NOMO-1 treated with DMSO at 0.1 percent for 48 hours (cell line): ENCODE measurements at regions not wholly inside any gene's neighbourhood (a gene's known extent, or its start where the extent isn't known, plus 50 kb on each side); places are given as distances from the start of the nearest gene placed in this dataset.
"Not testable (repeated sequence)": the region's sequence is repeated elsewhere in the genome, so short reads cannot be mapped to it uniquely, and the experiment has no call there.

ENCODE experiments used
- DNase-seq: peaks from one replicate; lab custom pipeline; 2025; ENCODE audit not compliant: unreplicated experiment; lab: John Stamatoyannopoulos, UW

DNA sequence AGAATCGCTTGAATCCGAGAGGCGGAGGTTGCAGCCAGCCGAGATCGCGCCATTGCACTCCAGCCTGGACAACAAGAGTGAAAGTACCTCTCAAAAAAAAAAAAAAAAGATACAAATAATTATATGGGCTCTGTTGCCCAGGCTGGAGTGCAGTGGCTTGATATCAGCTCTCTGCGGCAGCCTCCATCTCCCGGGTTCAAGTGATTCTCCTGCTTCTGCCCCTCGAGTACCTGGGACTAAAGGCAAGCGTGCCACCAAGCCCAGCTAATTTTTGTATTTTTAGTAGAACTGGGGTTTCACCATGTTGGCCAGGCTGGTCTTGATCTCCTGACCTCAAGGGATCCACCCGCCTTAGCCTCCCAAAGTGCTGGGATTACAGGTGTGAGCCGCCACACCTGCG lies 197.8 kb downstream of the ALG10 start:
- not testable (repeated sequence) for DNase-seq

GRCh38 chr12:34223640-34224039 lies 201.3 kb downstream of the ALG10 start:
- DNase-seq, result no peak

- DNase-seq, result not testable (repeated sequence)
Observed at GRCh38 chr12:34226044-34226443, 203.7 kb downstream of the ALG10 start.

GRCh38 chr12:34228046-34228445 lies 205.8 kb downstream of the ALG10 start:
- DNase-seq, result not testable (repeated sequence)

DNA sequence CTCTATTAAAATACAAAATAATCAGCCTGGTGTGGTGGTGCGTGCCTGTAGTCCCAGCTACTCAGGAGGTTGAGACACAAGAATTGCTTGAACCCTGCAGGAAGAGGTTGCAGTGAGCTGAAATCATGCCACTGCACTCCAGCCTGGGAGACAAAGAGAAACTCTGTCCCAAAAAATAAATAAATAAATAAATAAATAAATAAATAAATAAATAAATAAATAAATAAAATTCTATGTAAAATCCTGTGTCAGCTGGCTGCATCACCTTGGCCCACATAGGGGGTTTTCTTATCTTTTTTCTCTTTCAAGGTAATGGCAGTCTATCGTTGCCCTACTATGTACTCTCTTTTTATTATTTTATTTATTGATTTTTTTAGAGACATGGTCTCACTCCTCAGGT lies 206.7 kb downstream of the ALG10 start:
- not testable (repeated sequence) for DNase-seq

DNA sequence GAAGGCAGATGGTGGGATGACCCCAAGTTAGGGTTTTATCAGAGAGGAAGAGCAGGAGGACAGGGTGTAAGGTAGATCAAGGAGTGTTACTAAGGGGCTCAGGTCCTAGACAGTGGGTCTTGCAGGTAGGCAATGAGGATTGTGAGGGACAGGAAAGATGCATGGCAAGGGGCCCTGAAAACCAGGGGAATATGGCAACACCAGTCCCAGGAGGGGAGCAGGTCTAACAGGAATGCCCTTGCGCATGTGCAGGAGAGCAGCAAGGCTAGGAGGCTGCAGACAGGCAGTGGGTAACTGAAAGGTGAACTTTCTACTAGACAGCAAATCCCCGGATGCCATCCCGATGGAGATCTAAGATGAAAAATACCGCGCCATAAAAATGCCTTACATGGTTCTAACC lies 211.3 kb downstream of the ALG10 start:
- DNase-seq, result no peak

- DNase-seq, result no peak
Observed at GRCh38 chr12:34236073-34236472, 213.8 kb downstream of the ALG10 start.

DNA sequence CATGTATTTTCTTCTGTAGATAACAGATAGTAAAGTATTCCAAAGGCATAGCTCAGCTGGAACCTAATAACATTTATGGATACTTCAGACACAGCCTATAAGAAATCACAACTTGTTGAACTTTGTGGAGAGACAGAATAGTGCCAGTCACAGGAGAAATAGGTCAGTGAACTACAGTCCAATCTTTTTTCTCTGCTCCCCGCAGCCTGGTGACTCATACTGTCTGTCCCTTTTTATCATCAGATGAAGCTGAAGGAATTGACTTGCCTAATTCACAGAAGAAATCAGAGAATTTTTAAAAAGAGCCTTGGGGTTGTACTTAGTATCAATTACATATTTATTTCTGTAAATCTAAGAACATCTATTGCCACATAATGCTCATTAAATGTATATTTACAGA lies 222.3 kb downstream of the ALG10 start:
- no peak for DNase-seq

- no peak for DNase-seq
Observed at GRCh38 chr12:34249271-34249670, 227.0 kb downstream of the ALG10 start.

- DNase-seq, result not testable (repeated sequence)
Observed at GRCh38 chr12:34251879-34252278, 229.6 kb downstream of the ALG10 start.

- no peak for DNase-seq
Observed at GRCh38 chr12:34253674-34254073, 231.4 kb downstream of the ALG10 start.

- no peak for DNase-seq
Observed at GRCh38 chr12:34257093-34257492, 234.8 kb downstream of the ALG10 start.

GRCh38 chr12:34262140-34262539 lies 239.8 kb downstream of the ALG10 start:
- not testable (repeated sequence) for DNase-seq

- no peak for DNase-seq
Observed at GRCh38 chr12:34264110-34264509, 241.8 kb downstream of the ALG10 start.

DNA sequence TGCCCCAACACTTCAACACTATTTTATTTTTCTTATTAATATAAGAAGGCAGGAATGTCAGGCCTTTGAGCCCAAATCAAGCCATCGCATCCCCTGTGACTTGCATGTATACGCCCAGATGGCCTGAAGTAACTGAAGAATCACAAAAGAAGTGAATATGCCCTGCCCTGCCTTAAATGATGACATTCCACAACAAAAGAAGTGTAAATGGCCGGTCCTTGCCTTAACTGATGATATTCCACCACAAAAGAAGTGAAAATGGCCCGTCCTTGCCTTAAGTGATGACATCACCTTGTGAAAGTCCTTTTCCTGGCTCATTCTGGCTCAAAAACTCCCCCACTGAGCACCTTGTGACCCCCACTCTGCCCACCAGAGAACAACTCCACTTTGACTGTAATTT lies 251.4 kb downstream of the ALG10 start:
- DNase-seq, result not testable (repeated sequence)

- DNase-seq, result no peak
Observed at GRCh38 chr12:34275129-34275528, 252.8 kb downstream of the ALG10 start.

DNA sequence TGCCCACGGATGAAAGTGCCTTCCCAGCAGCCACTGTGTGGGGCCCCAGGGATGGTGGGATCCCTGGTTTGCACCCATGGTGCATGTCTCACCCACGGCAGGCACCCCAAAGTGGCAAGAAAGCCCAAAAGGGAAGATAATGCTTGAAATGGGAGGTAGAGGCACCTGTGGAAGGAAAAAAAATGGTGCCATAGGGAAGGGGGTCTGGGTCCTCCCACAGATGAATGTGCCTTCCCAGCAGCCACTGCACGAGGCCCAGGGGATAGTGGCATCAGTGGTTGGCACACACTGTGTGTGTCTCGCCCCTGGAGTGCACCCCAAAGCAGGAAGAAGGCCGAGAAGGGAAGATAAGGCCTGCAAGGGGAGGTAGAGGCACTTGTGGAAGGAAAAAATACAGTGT lies 264.2 kb downstream of the ALG10 start:
- no peak for DNase-seq

DNA sequence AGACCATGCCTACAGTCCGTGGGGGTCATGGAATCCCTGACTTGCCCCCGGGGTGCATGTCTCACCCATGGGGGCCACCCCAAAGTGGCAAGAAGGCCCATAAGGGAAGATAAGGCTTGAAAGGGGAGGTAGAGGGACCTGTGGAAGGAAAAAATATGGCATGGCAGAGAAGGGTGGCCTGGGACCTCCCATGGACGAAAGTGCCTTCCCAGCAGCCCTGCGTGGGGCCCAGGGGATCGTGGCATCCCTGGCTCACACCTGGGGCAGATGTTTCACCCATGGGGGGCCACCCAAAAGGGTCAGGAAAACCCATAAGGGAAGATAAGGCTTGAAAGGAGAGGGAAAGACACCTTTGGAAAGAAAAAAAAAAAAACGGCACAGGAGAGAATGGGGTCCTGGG lies 264.6 kb downstream of the ALG10 start:
- no peak for DNase-seq

DNA sequence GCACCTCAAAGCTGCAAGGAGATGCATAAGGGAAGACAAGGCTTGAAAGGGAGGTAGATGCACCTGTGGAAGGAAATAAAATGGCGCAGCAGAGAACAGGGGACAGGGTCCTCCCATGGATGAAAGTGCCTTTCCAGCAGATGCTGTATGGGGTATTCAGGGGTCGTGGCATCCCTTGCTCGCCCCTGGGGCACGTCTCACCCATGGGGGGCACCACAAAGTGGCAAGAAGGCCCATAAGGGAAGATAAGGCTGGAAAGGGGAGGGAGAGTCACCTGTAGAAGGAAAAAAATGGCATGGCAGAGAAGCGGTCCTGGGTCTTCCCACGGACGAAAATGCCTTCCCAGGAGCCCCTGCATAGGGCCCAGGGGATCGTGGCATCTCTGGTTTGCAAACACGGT lies 265.1 kb downstream of the ALG10 start:
- no peak for DNase-seq

DNA sequence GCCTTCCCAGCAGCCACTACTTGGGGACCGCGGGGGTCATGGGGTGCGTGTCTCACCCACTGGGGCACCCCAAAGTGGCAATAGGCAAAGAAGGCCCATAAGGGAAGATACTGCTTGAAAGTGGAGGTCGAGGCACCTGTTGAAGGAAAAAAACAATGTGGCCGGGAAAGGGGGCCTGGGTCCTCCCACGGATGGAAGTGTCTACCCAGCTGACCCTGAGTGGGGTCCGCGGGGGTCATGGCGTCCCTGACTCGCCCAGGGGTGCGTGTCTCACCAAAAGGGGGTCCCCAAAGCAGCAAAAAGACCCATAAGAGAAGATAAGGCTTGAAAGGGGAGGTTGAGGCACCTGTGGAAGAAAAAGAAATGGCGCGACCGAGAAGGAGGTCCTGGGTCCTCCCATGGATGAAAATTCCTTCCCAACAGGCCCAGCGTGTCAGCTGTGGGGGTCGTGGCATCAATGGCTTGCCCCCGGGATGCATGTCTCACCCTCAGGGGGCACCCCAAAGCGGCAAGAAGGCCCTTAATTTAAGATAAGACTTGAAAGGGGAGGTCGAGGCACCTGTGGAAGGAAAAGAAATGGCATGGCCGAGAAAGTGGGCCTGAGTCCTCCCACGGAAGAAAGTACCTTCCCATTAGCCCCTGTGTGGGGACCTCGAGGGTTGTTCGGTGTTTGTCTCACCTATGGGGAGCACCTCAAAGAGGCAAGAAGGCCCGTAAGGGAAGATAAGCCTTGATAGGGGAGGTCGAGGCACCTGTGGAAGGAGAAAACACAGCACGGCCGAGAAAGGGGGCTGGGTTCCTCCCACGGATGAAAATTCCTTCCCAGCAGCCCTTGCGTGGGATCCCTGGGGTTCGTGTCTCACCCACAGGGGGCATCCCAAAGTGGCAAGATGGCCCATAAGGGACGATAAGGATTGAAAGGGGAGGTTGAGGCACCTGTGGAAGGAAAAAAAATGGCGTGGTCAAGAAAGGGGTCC lies 266.0 kb downstream of the ALG10 start:
- no peak for DNase-seq

DNA sequence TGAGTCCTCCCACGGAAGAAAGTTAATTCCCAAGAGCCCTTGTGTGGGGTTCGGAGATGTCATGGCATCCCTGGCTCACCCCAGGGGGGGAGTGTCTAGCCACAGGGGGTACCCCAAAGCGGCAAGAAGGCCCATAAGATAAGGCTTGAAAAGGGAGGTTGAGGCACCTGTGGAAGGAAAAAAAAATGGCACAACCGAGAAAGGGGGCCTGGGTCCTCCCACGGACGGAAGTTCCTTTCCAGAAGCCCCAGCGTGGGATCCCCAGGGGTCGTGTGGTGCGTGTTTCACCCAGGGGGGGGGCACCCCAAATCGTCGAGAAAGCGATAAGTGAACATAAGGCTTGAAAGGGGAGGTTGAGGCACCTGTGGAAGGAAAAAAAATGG lies 266.7 kb downstream of the ALG10 start:
- no peak for DNase-seq

DNA sequence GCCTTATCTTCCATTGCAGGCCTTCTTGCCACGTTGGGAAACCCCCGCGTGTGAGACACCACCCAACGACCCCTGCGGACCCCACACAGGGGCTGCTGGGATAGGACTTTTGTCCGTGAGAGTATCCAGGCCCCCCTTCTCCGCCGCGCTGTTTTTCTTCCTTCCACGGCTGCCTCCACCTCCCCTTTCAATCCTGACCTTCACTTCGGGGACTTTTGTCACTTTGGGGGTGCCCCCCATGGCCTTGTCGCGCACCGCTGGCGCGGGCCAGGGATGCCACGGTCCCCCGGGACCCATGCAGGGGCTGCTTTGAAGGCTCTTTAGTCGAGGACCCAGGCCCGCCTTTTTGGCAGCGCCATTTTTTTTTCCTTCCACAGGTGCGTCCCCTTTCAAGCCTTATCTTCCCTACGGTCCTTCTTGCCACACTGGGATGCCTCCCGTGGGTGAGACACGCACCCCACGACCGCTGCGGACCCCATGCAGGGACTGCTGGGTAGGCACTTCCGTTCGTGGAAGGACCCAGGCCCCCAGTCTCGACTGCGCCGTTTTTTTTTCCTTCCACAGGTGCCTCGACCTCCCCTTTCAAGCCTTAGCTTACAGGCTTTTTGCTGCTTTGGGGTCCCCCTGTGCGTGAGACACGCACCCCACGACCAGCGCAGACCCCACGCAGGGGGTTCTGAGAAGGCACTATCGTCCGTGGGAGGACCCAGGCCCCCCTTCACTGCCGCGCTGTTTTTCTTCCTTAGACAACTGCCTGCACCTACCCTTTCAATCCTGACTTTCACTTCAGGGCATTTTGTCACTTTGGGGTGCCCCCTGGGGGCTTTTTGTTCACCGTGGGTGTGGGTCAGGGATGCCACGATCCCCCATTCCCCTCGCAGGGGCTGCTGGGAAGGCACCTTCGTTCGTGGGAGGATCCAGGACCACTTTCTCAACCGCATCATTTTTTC lies 267.4 kb downstream of the ALG10 start:
- no peak for DNase-seq
